ENCODE measurements at regions not wholly inside any gene's neighbourhood (a gene's known extent, or its start where the extent isn't known, plus 50 kb on each side); places are given as distances from the start of the nearest gene placed in this dataset.

DNA sequence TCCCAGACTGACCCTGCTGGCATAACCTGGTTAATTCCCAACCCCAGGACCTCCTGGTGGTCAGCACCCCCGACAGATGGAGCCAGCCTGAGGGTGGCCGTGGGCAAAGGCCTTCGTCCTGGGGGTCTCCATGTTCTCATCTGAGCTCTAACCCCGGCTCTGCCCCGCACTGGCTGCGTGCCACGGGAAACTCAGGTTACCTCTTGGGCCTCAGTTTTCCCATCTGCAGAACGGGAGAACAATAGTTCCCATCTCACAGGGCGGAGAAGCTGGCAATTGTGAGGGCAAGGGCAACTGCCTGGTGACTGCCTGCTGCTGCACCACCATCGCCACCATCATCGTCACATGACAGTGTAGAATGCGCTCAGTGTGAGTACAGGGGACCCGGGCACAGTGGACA is 77.9 kb downstream of the RFLNA start:
- DNase-seq (ENCODE audit: low read depth): no peak
- Histone ChIP-seq H3K4me3 (ENCODE audit: low read depth, low read length) (no peak overlapping the region), H3K27me3 (ENCODE audit: control insufficient read depth, insufficient read depth, low read length) (no peaks in the 10 kb centered on the region), H3K36me3 (ENCODE audit: control insufficient read depth, insufficient read depth, low read length) (peaks cover 6% of the 10 kb centered on the region)
- TF ChIP-seq, protein P1, sequence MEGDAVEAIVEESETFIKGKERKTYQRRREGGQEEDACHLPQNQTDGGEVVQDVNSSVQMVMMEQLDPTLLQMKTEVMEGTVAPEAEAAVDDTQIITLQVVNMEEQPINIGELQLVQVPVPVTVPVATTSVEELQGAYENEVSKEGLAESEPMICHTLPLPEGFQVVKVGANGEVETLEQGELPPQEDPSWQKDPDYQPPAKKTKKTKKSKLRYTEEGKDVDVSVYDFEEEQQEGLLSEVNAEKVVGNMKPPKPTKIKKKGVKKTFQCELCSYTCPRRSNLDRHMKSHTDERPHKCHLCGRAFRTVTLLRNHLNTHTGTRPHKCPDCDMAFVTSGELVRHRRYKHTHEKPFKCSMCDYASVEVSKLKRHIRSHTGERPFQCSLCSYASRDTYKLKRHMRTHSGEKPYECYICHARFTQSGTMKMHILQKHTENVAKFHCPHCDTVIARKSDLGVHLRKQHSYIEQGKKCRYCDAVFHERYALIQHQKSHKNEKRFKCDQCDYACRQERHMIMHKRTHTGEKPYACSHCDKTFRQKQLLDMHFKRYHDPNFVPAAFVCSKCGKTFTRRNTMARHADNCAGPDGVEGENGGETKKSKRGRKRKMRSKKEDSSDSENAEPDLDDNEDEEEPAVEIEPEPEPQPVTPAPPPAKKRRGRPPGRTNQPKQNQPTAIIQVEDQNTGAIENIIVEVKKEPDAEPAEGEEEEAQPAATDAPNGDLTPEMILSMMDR (IDR thresholded peaks at IDR 0.05; ENCODE audit: insufficient read depth, low read length, poor library complexity, severe bottlenecking): no peak

DNA sequence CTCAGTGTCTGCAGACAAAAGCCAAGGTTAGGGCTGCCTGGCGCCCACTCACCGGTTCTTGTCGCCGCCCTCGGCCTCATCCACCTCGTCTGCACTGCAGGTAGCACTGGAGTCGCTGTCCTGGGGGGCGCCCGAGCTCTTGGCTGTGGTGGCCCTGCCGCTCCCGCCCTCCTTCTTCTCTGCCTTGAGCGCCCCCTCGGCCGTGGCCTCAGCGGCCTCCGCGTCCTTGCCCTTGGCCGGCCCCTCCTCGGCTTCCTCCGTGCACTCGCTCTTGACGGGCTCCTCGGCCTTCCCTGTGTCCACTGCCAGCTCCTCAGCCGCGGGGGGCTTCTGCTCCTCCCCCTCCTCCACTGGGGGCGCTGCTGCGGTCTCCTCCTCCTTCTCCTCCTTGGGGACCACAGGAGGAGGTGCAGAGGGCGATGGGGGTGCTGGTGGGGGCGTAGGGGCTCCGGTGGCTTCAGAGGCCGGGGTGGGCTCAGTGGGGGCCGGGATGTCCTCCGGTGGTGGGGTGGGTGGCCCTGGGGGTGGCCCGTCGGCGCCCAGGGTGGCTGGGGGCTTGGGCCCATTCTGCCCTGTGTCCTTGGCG is 77.2 kb downstream of the RFLNA start:
- H3K4me3 ChIP-seq (ENCODE audit: low read depth, low read length): no peak overlapping the region
- no peak for DNase-seq (ENCODE audit: low read depth)
- peaks cover 8% of the 10 kb centered on the region for H3K36me3 ChIP-seq (ENCODE audit: control insufficient read depth, insufficient read depth, low read length)
- TF ChIP-seq, protein P1 (IDR thresholded peaks at IDR 0.05; ENCODE audit: insufficient read depth, low read length, poor library complexity, severe bottlenecking): no peak
- no peaks in the 10 kb centered on the region for H3K27me3 ChIP-seq (ENCODE audit: control insufficient read depth, insufficient read depth, low read length)

DNA sequence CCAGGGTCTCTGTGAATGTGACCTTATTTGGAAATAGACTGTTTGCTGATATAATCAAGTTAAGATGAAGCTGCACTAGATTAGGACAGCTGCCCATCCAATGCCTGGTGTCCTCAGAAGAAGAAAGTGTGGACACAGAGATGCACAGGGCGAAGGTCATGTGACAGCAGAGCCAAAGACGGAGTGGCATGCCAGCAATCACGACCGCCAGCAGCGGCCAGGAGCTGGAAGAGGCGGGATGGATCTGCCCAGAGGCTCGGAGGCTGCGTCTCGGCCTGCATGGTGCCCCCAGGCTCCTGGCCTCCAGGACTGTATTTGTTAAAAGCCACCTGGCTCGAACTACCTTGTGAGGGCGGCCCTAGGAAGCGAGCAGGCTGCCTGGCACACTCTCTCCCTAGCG is 76.5 kb downstream of the RFLNA start:
- no peak for DNase-seq (ENCODE audit: low read depth)
- no peaks in the 10 kb centered on the region for H3K27me3 ChIP-seq (ENCODE audit: control insufficient read depth, insufficient read depth, low read length)
- H3K36me3 ChIP-seq (ENCODE audit: control insufficient read depth, insufficient read depth, low read length): peaks cover 7% of the 10 kb centered on the region
- no peak overlapping the region for H3K4me3 ChIP-seq (ENCODE audit: low read depth, low read length)
- TF ChIP-seq, protein P1 (IDR thresholded peaks at IDR 0.05; ENCODE audit: insufficient read depth, low read length, poor library complexity, severe bottlenecking): no peak

DNA sequence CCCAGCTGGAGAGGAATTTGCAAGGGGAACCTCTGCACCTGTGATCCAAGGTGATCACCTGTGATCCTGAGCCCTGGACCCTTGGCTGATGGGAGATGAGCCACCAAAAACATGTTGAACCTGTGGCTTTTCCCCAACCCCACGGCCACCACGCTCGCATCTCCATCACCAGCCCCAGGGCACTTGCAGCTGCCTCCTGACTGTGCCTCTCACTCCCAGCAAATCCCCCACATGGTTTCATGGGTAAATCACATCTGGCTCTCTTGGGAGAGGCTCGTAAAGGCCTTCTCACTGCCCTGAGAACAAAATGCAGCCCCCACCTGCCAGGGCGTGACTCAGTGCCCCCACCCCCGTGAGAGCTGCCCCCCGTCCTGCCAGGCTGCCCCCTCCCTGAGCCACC is 76.0 kb downstream of the RFLNA start:
- TF ChIP-seq, protein P1 (IDR thresholded peaks at IDR 0.05; ENCODE audit: insufficient read depth, low read length, poor library complexity, severe bottlenecking): no peak
- Histone ChIP-seq H3K36me3 (ENCODE audit: control insufficient read depth, insufficient read depth, low read length) (peaks cover 7% of the 10 kb centered on the region), H3K27me3 (ENCODE audit: control insufficient read depth, insufficient read depth, low read length) (no peaks in the 10 kb centered on the region), H3K4me3 (ENCODE audit: low read depth, low read length) (no peak overlapping the region)
- no peak for DNase-seq (ENCODE audit: low read depth)

DNA sequence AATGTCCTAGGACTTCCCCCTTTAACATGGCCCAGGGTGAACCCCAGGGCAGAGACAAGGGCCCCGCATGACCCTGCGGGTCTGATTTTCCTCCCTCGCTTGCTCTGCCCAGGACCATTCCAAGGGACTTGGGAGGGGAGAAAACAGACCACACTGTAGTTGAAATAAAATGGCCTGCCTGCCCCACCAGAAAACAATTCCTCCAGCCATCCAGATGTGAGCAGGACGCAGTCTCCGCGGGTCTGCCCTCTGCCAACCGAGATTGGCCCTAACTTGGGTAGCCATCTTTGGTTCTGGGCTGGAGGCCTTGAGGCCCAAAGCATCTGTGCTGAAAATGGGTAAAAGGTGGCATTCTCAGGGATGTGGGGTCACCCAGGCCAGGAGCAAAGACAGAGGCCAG is 75.5 kb downstream of the RFLNA start:
- Histone ChIP-seq H3K36me3 (ENCODE audit: control insufficient read depth, insufficient read depth, low read length) (peaks cover 7% of the 10 kb centered on the region), H3K4me3 (ENCODE audit: low read depth, low read length) (no peak overlapping the region), H3K27me3 (ENCODE audit: control insufficient read depth, insufficient read depth, low read length) (no peaks in the 10 kb centered on the region)
- DNase-seq (ENCODE audit: low read depth): no peak
- TF ChIP-seq, protein P1 (IDR thresholded peaks at IDR 0.05; ENCODE audit: insufficient read depth, low read length, poor library complexity, severe bottlenecking): no peak

DNA sequence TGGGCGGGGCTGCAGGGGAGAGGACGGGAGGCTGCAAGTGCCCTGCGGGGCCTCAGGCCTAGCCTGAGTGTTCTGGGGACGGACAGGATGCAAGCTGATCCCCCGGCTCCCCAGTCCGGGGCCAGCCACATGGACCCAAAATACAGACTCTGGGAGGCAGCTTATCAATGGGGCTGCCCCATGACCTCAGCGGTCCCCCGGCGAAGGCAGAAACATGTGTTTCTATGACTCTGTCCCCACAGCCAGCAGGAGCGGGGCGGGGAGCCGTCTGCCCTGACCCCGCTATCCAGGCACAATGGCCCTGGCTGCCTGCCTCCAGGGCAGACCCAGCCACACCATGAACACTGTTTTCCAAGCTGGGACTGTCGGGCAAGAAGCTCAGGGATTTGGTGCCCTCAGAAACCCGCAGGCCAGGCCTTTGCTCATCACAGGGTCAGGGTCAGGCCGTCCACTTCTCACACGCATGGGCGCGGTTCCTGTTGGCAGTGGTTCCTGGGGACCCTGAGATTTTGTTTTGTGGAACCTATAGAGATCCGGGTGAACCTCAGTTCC is 75.0 kb downstream of the RFLNA start:
- Histone ChIP-seq H3K4me3 (ENCODE audit: low read depth, low read length) (no peak overlapping the region), H3K27me3 (ENCODE audit: control insufficient read depth, insufficient read depth, low read length) (no peaks in the 10 kb centered on the region), H3K36me3 (ENCODE audit: control insufficient read depth, insufficient read depth, low read length) (peaks cover 6% of the 10 kb centered on the region)
- TF ChIP-seq, protein P1 (IDR thresholded peaks at IDR 0.05; ENCODE audit: insufficient read depth, low read length, poor library complexity, severe bottlenecking): no peak
- no peak for DNase-seq (ENCODE audit: low read depth)

Measured in kidney epithelial cell (primary cell).